Stimulated activated CD8-positive, alpha-beta memory T cell treated with anti-CD3 and anti-CD28 coated beads, Interleukin-7, amount 100 ng/mL, for 24 hours (primary cell): ENCODE measurements at regions not wholly inside any gene's neighbourhood (a gene's known extent, or its start where the extent isn't known, plus 50 kb on each side); places are given as distances from the start of the nearest gene placed in this dataset.

Experiments used
- DNase-seq: peaks from one replicate; pipeline ENCODE4 v3.0.0-alpha.2; 2020; ENCODE audit warnings: low read depth

- no peak for DNase-seq
Measured at GRCh38 chr9:1962588-1963106, 52.5 kb upstream of the SMARCA2 start.

GRCh38 chr9:1964093-1964492, 51.1 kb upstream of the SMARCA2 start:
- no peak for DNase-seq
